Loucy (cell line): ENCODE measurements at regions not wholly inside any gene's neighbourhood (a gene's known extent, or its start where the extent isn't known, plus 50 kb on each side); places are given as distances from the start of the nearest gene placed in this dataset.

Source experiments
- H2AFZ ChIP-seq: fragments of 200-600 bp; sonication (generic); 2 replicates; pipeline ENCODE4 v1.6.0; 2016; ENCODE audit warnings: antibody characterized with exemption, mild to moderate bottlenecking, low read length, moderate library complexity
- H3F3A ChIP-seq: fragments of 200-600 bp; 2 replicates; pipeline ENCODE4 v1.6.0; 2016; ENCODE audit warnings: antibody characterized with exemption, low read depth, mild to moderate bottlenecking
- H3K27me3 ChIP-seq: fragments of 200-600 bp; sonication (generic); 2 replicates; pipeline ENCODE4 v1.6.1; 2014; ENCODE audit warnings: low read length, mild to moderate bottlenecking; ENCODE audit not compliant: insufficient read depth, poor library complexity, severe bottlenecking
- H3K36me3 ChIP-seq: fragments of 200-600 bp; sonication (generic); 2 replicates; pipeline ENCODE4 v1.6.1; 2016; ENCODE audit warnings: low read length; ENCODE audit not compliant: insufficient read depth
- H3K4me1 ChIP-seq: fragments of 200-600 bp; sonication (generic); 2 replicates; pipeline ENCODE4 v1.5.1; 2014; ENCODE audit warnings: low read length, mild to moderate bottlenecking; ENCODE audit not compliant: insufficient read depth, poor library complexity, severe bottlenecking
- H3K4me2 ChIP-seq: fragments of 200-600 bp; sonication (generic); 2 replicates; pipeline ENCODE4 v1.6.0; 2014; ENCODE audit warnings: antibody characterized with exemption, low read length, low read depth, mild to moderate bottlenecking; ENCODE audit not compliant: poor library complexity, severe bottlenecking
- H3K4me3 ChIP-seq: fragments of 200-600 bp; sonication (generic); 2 replicates; pipeline ENCODE4 v1.5.1; 2014; ENCODE audit warnings: low read length, mild to moderate bottlenecking, mixed read lengths; ENCODE audit not compliant: poor library complexity, severe bottlenecking
- H3K79me2 ChIP-seq: fragments of 200-600 bp; sonication (generic); 2 replicates; pipeline ENCODE4 v1.6.1; 2014; ENCODE audit warnings: low read length; ENCODE audit not compliant: insufficient read depth
- H3K9ac ChIP-seq: fragments of 200-600 bp; sonication (generic); 2 replicates; pipeline ENCODE4 v1.6.0; 2014; ENCODE audit warnings: mild to moderate bottlenecking, low read depth, low read length, moderate library complexity; ENCODE audit not compliant: poor library complexity, severe bottlenecking
- H3K9me2 ChIP-seq: fragments of 200-600 bp; sonication (generic); replicated peaks from 2 replicates; pipeline ENCODE4 v1.6.1; 2016; ENCODE audit warnings: low read depth, low read length, mixed read lengths
- H3K9me3 ChIP-seq: fragments of 200-600 bp; sonication (generic); 2 replicates; pipeline ENCODE4 v1.6.1; 2014; ENCODE audit warnings: mild to moderate bottlenecking, antibody characterized with exemption, low read length, low read depth; ENCODE audit not compliant: insufficient read depth
- H4K20me1 ChIP-seq: fragments of 200-600 bp; sonication (generic); 2 replicates; pipeline ENCODE4 v1.6.0; 2014; ENCODE audit warnings: antibody characterized with exemption, low read length, mild to moderate bottlenecking; ENCODE audit not compliant: insufficient read depth, poor library complexity, severe bottlenecking
- EZH2phosphoT487 ChIP-seq: fragments of 200-600 bp; IDR thresholded peaks from 2 replicates; pipeline ENCODE4 v1.6.1; 2018; ENCODE audit warnings: antibody characterized with exemption, mild to moderate bottlenecking, moderate library complexity, borderline replicate concordance
- TF ChIP-seq, protein P1 (sequence below): fragments of 200-600 bp; sonication (generic); conservative IDR thresholded peaks from 2 replicates; pipeline ENCODE4 v1.5.1; 2014; ENCODE audit warnings: mild to moderate bottlenecking, antibody characterized with exemption, low read length

DNA sequence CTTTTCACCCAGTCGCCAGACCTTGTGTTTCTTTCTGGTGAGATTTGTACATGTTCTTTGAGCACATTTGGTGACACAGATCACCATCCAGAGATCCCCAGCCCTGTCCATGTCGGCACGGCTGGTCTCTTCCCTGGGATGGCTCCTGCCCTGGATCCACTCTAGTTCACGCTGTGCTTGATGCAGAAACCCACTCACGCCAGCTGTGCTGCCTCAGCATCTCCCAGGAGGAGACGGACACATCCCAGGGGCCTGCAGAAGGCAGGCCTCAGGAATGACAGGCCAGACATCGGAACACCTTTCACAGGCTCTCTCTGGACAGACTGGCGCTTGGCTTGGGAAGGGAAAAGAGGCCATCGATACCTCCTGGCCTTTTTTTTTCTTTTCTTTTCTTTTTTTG lies 203.6 kb downstream of the ACKR3 start:
- Histone ChIP-seq H3K9ac (no peak overlapping the region), H3F3A (no peaks in the 10 kb centered on the region), H2AFZ (no peak overlapping the region), H3K27me3 (no peaks in the 10 kb centered on the region), H3K4me3 (no peak overlapping the region), H3K79me2 (no peaks in the 10 kb centered on the region), H3K9me2 (no peaks in the 10 kb centered on the region), H3K9me3 (no peaks in the 10 kb centered on the region), H3K36me3 (no peaks in the 10 kb centered on the region), H3K4me2 (no peak overlapping the region), H3K4me1 (no peaks in the 10 kb centered on the region), H4K20me1 (no peaks in the 10 kb centered on the region)
- TF ChIP-seq, protein P1, sequence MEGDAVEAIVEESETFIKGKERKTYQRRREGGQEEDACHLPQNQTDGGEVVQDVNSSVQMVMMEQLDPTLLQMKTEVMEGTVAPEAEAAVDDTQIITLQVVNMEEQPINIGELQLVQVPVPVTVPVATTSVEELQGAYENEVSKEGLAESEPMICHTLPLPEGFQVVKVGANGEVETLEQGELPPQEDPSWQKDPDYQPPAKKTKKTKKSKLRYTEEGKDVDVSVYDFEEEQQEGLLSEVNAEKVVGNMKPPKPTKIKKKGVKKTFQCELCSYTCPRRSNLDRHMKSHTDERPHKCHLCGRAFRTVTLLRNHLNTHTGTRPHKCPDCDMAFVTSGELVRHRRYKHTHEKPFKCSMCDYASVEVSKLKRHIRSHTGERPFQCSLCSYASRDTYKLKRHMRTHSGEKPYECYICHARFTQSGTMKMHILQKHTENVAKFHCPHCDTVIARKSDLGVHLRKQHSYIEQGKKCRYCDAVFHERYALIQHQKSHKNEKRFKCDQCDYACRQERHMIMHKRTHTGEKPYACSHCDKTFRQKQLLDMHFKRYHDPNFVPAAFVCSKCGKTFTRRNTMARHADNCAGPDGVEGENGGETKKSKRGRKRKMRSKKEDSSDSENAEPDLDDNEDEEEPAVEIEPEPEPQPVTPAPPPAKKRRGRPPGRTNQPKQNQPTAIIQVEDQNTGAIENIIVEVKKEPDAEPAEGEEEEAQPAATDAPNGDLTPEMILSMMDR = no peak
- no peak for TF ChIP-seq EZH2phosphoT487

DNA sequence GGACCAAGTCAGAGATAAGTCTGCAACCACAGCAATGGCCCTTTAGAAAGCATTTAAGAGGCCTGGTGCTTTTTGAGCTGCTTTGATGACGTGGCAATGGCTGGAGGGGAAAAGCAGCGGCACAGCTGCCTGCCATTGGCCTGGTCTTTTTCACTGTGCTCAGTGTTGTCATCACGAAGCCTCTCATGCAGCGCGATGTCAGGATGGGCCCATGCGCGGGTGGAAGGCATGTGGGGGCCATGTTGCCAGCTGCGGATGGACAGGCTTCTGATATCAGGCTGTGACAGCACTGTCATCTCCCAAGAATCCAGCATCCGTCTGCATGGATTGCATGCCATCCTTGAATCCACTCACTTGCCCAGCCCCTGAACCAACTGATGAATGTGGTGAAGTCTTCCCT lies 204.5 kb downstream of the ACKR3 start:
- no peaks in the 10 kb centered on the region for H3K4me1 ChIP-seq
- H4K20me1 ChIP-seq = no peaks in the 10 kb centered on the region
- no peak overlapping the region for H2AFZ ChIP-seq
- H3K4me3 ChIP-seq = no peak overlapping the region
- H3K27me3 ChIP-seq = no peaks in the 10 kb centered on the region
- H3K9me3 ChIP-seq = no peaks in the 10 kb centered on the region
- H3K9ac ChIP-seq = no peak overlapping the region
- H3K79me2 ChIP-seq = no peaks in the 10 kb centered on the region
- no peaks in the 10 kb centered on the region for H3K36me3 ChIP-seq
- no peaks in the 10 kb centered on the region for H3F3A ChIP-seq
- H3K9me2 ChIP-seq = no peaks in the 10 kb centered on the region
- TF ChIP-seq, protein P1 = no peak
- TF ChIP-seq EZH2phosphoT487 = no peak
- no peak overlapping the region for H3K4me2 ChIP-seq

DNA sequence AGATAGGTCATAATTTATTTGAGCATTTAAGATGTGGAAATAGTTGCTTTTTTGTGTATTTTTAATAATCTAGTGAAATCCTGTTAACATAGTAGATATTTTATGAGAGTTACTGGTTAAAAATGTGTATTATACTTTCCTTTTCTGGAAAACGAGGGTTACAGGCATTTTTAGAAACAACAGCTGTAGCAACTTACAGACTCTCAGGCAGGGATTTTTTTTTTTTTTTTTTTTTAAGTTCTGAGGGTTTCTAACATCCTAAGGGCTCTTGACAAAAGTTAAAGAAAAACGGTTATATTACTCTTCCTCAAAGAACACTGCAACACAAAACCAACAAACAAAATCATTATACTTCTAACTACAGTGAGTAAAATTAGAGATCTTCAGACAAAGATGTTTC lies 205.9 kb downstream of the ACKR3 start:
- Histone ChIP-seq H3K9me2 (no peaks in the 10 kb centered on the region), H3F3A (no peaks in the 10 kb centered on the region), H3K9me3 (no peaks in the 10 kb centered on the region), H3K4me1 (no peaks in the 10 kb centered on the region), H3K36me3 (no peaks in the 10 kb centered on the region), H4K20me1 (no peaks in the 10 kb centered on the region), H3K4me2 (no peak overlapping the region), H3K4me3 (no peak overlapping the region), H3K9ac (no peak overlapping the region), H2AFZ (no peak overlapping the region), H3K27me3 (no peaks in the 10 kb centered on the region), H3K79me2 (no peaks in the 10 kb centered on the region)
- TF ChIP-seq, protein P1 = no peak
- no peak for TF ChIP-seq EZH2phosphoT487
